HCT116 (cell line): ENCODE measurements at regions not wholly inside any gene's neighbourhood (a gene's known extent, or its start where the extent isn't known, plus 50 kb on each side); places are given as distances from the start of the nearest gene placed in this dataset.
A peak's percentile ranks its signal among the peaks of the same experiment; 100 is the strongest.

Experiments
- ATAC-seq: fragments of 200-7000 bp; cut with Tn5 transposase; 2 replicates; pipeline ENCODE4 v1.9.1; 2020; ENCODE audit warnings: mild to moderate bottlenecking, moderate library complexity
- BruUV-seq: library from RNA; stranded (reverse); fragments of 400-500 nt; replicated peaks from 2 replicates; lab custom pipeline; 2021; lab: Mats Ljungman, UMichigan
- CTCF ChIA-PET: fragments of 300-600 bp; sonication (Branson Sonifier 250); formaldehyde crosslinking; loops from one replicate; lab custom pipeline; 2021; ENCODE audit warnings: antibody characterized with exemption; lab: Charles Lee
- POLR2A ChIA-PET: fragments of 300-600, 350-600 bp; sonication (Branson Sonifier 250); formaldehyde crosslinking; loops from one replicate; lab custom pipeline; 2021; ENCODE audit warnings: antibody characterized with exemption; lab: Charles Lee
- RAD21 ChIA-PET, 2 experiments: fragments of 300-600 bp; sonication (Branson Sonifier 250); formaldehyde crosslinking; loops; one replicate each; lab custom pipeline; 2023; ENCODE audit warnings: low total read pairs in 2 of 2; ENCODE audit not compliant: uncharacterized antibody in 2 of 2, unreplicated experiment in 2 of 2, low non-redundant PET in 1 of 2; lab: Charles Lee
- DNase-seq: peaks from one replicate; pipeline ENCODE4 v3.0.0-alpha.2; 2010; ENCODE audit warnings: low read depth, low spot score
- H2AFZ ChIP-seq: fragments of 200-600 bp; shearing (Covaris generic), sonication (generic); 2 replicates; pipeline ENCODE4 v1.6.1; 2017; ENCODE audit warnings: low read depth, mixed run types, mixed read lengths, antibody characterized with exemption, low read length; ENCODE audit not compliant: poor library complexity, severe bottlenecking
- H3K27ac ChIP-seq: 2 replicates; pipeline ENCODE4 v1.5.1; 2012; ENCODE audit warnings: low read depth, low read length
- H3K27me3 ChIP-seq: fragments of 200-600 bp; sonication (generic); 2 replicates; pipeline ENCODE4 v1.6.1; 2016; ENCODE audit warnings: mixed run types, low read length, mixed read lengths; ENCODE audit not compliant: insufficient read depth
- H3K36me3 ChIP-seq, 2 experiments: fragments of 200-500 bp in 1 of 2; fragments of 200-600 bp in 1 of 2; sonication (Bioruptor generic) in 1 of 2; sonication (generic) in 1 of 2; 2 replicates each; pipeline versions ENCODE4 v1.5.1 to v1.6.1; 2014 to 2016; ENCODE audit warnings: low read length in 2 of 2, inconsistent platforms in 1 of 2, mixed read lengths in 1 of 2, mixed run types in 1 of 2; ENCODE audit not compliant: insufficient read depth in 2 of 2, control insufficient read depth in 1 of 2
- H3K4me1 ChIP-seq, 2 experiments: fragments of 200-600 bp in 1 of 2; sonication (generic) in 1 of 2; 2 replicates each; pipeline versions ENCODE4 v1.5.1 to v1.6.1; 2012 to 2017; ENCODE audit warnings: low read length in 2 of 2, inconsistent platforms in 1 of 2, mild to moderate bottlenecking in 1 of 2, mixed read lengths in 1 of 2, mixed run types in 1 of 2, moderate library complexity in 1 of 2; ENCODE audit not compliant: insufficient read depth in 2 of 2, control insufficient read depth in 1 of 2
- H3K4me2 ChIP-seq: fragments of 200-600 bp; sonication (generic); 2 replicates; pipeline ENCODE4 v1.6.1; 2017; ENCODE audit warnings: mixed run types, low read length, mixed read lengths
- H3K4me3 ChIP-seq, 2 experiments: fragments of 200-600 bp in 1 of 2; sonication (generic) in 1 of 2; replicated peaks in 1 of 2; 2 replicates each; pipeline ENCODE4 v1.5.1; 2011 to 2016; ENCODE audit warnings: low read length in 2 of 2, control low read depth in 1 of 2, low read depth in 1 of 2, mild to moderate bottlenecking in 1 of 2, mixed read lengths in 1 of 2, mixed run types in 1 of 2
- H3K79me2 ChIP-seq: fragments of 200-600 bp; sonication (generic); 2 replicates; pipeline ENCODE4 v1.6.1; 2017; ENCODE audit warnings: mild to moderate bottlenecking, mixed run types, low read length, moderate library complexity, mixed read lengths; ENCODE audit not compliant: insufficient read depth
- H3K9ac ChIP-seq: fragments of 200-600 bp; sonication (generic); 2 replicates; pipeline ENCODE4 v1.6.1; 2016; ENCODE audit warnings: low read length, mixed read lengths
- H3K9me2 ChIP-seq: fragments of 200-600 bp; sonication (generic), shearing (Covaris generic); 2 replicates; pipeline ENCODE4 v1.6.1; 2017; ENCODE audit warnings: mixed run types, mild to moderate bottlenecking, moderate library complexity; ENCODE audit not compliant: insufficient read depth
- H3K9me3 ChIP-seq, 2 experiments: fragments of 200-500 bp in 1 of 2; fragments of 200-600 bp in 1 of 2; sonication (Bioruptor generic) in 1 of 2; sonication (generic) in 1 of 2; 2 replicates each; pipeline ENCODE4 v1.6.1; 2014 to 2017; ENCODE audit warnings: low read length in 2 of 2, mixed read lengths in 2 of 2, inconsistent platforms in 1 of 2, low read depth in 1 of 2, mild to moderate bottlenecking in 1 of 2, mixed run types in 1 of 2, moderate library complexity in 1 of 2; ENCODE audit not compliant: control insufficient read depth in 1 of 2, insufficient read depth in 1 of 2
- H4K20me1 ChIP-seq: fragments of 200-600 bp; sonication (generic), shearing (Covaris generic); 2 replicates; pipeline ENCODE4 v1.6.1; 2017; ENCODE audit warnings: mixed run types, mild to moderate bottlenecking, moderate library complexity; ENCODE audit not compliant: insufficient read depth
- CBX3 ChIP-seq: IDR thresholded peaks from 2 replicates; pipeline ENCODE4 v1.6.1; 2012; ENCODE audit warnings: low read depth
- CTCF ChIP-seq, 3 experiments: fragments of 200-600 bp in 1 of 3; sonication (generic) in 1 of 3; IDR thresholded peaks in 2 of 3; conservative IDR thresholded peaks in 1 of 3; 2 replicates each; pipeline ENCODE4 v1.5.1; 2012 to 2017; ENCODE audit warnings: low read depth in 2 of 3, low read length in 2 of 3, antibody characterized with exemption in 1 of 3, borderline replicate concordance in 1 of 3, control low read depth in 1 of 3, mild to moderate bottlenecking in 1 of 3, mixed read lengths in 1 of 3, mixed run types in 1 of 3, moderate library complexity in 1 of 3; ENCODE audit not compliant: insufficient read depth in 1 of 3
- EZH2phosphoT487 ChIP-seq: fragments of 200-600 bp; IDR thresholded peaks from 2 replicates; pipeline ENCODE4 v1.6.1; 2018; ENCODE audit warnings: antibody characterized with exemption, borderline replicate concordance
- RAD21 ChIP-seq: IDR thresholded peaks from 2 replicates; pipeline ENCODE4 v1.6.1; 2012; ENCODE audit warnings: low read depth, mild to moderate bottlenecking
- TCF7L2 ChIP-seq: IDR thresholded peaks from 2 replicates; pipeline ENCODE4 v1.7.0; 2011; ENCODE audit warnings: borderline replicate concordance, inconsistent platforms; ENCODE audit not compliant: insufficient read depth, insufficient read length; ENCODE audit errors: extremely low read depth
- ZFX ChIP-seq: fragments of 450-650 bp; IDR thresholded peaks from 2 replicates; pipeline ENCODE4 v1.6.1; 2017
- ZNF274 ChIP-seq: fragments of 200-500 bp; sonication (Bioruptor generic); IDR thresholded peaks from 2 replicates; pipeline ENCODE4 v1.6.1; 2014; ENCODE audit warnings: mild to moderate bottlenecking, low read depth, low read length, inconsistent platforms
- intact Hi-C: fragments of 100-400 bp; cut with micrococcal nuclease; formaldehyde crosslinking; loops from 2 replicates; pipeline ENCODE4 v1.10.0; 2022

- ChIA-PET POLR2A (no interaction called here), RAD21 (interaction anchor here in 1 of 2 experiments (1.3 kb wide), 1 partner anchor 21 kb away, joined by 3 read pairs; no protein-coding TSS in a partner anchor), CTCF (no interaction called here)
- BruUV-seq: no TSS peak
- peak overlapping the region; percentile 71 for H3K4me2 ChIP-seq
- no peaks in the 10 kb centered on the region for H3K36me3 ChIP-seq
- H2AFZ ChIP-seq: no peak overlapping the region
- H3K4me3 ChIP-seq: no peak overlapping the region
- H3K4me1 ChIP-seq: peaks cover 29 to 34% of the 10 kb centered on the region in 2 experiments
- no peaks in the 10 kb centered on the region for H3K27me3 ChIP-seq
- no peaks in the 10 kb centered on the region for H3K9me2 ChIP-seq
- H3K79me2 ChIP-seq: no peaks in the 10 kb centered on the region
- H3K9ac ChIP-seq: no peak overlapping the region
- TF ChIP-seq ZNF274 (no peak), ZFX (no peak), CBX3 (no peak), CTCF (IDR thresholded peaks at IDR 0.05 in 2 of 3, conservative IDR thresholded peaks at IDR 0.05 in 1 of 3; ENCODE audit: borderline replicate concordance in 1 of 3, insufficient read depth in 1 of 3, low read depth in 2 of 3, low read length in 2 of 3) (no peak), TCF7L2 (no peak), EZH2phosphoT487 (no peak), RAD21 (no peak)
- intact Hi-C loops: no loop called here
- no peaks in the 10 kb centered on the region for H4K20me1 ChIP-seq
- no peak overlapping the region for H3K27ac ChIP-seq
- DNase-seq (no peak), ATAC-seq (no peak)
- H3K9me3 ChIP-seq: peaks cover 4 to 8% of the 10 kb centered on the region in 2 experiments; a peak in 2 of 4 replicates
These were observed 234.3 kb downstream of the CDCA7 start for GRCh38 chr2:173588931-173589369.
